DMS79 (cell line): ENCODE measurements at regions not wholly inside any gene's neighbourhood (a gene's known extent, or its start where the extent isn't known, plus 50 kb on each side); places are given as distances from the start of the nearest gene placed in this dataset.

Experiments
- DNase-seq: peaks from one replicate; lab custom pipeline; 2025; lab: John Stamatoyannopoulos, UW

- DNase-seq = no peak
Measured at GRCh38 chr2:163834841-163835240, 99.0 kb upstream of the FIGN start.

DNA sequence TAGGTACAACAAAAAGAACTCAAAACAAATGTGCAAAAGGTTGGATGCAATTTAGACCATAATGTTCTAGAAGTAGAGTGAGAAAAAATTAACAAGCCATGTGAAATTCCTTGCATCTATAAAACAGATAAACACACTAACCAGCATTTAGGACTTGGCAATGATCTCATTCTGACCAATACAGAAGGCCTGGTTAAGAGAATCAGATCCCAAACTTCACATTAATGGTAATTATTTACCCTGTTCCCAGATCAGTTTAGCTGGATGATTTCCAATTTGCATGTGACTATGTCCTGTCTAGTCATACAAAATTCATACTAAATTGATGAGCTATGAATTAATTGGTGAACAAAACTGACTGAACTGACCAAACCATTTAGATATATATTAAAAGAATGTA lies 98.4 kb upstream of the FIGN start:
- DNase-seq = no peak

DNA sequence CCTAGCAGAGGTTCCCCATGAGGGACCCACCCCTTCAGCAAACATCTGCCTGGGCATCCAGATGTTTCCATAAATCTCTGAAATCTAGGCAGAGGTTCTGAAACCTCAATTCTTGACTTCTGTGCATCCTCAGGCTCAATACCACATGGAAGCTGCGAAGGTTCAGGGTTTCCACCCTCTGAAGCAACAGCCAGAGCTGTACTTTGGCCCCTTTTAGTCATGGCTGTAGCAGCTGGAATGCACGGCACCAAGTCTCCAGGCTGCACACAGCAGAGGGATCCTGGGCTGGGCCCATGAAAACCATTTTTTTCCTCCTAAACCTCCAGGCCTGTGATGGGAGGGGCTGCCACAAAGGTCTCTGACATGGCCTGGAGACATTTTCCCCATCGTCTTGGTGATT lies 93.0 kb upstream of the FIGN start:
- no peak for DNase-seq

DNA sequence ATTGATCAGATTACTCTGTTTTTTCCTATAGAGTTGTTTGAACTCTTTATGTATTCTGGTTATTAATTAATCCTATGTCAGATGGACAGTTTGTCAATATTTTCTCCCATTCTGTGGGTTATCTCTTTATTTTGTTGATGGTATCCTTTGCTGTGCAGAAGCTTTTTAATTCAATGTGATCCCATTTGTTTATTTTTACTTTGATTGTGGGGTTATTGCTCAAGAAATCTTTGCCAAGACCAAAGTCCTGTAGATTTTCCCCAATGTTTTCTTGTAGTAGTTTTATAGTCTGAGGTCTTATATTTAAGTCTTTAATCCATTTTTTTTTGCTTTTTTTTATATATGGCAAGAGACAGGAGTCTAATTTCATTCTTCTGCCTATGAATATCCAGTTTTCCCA lies 86.2 kb upstream of the FIGN start:
- DNase-seq = no peak

DNA sequence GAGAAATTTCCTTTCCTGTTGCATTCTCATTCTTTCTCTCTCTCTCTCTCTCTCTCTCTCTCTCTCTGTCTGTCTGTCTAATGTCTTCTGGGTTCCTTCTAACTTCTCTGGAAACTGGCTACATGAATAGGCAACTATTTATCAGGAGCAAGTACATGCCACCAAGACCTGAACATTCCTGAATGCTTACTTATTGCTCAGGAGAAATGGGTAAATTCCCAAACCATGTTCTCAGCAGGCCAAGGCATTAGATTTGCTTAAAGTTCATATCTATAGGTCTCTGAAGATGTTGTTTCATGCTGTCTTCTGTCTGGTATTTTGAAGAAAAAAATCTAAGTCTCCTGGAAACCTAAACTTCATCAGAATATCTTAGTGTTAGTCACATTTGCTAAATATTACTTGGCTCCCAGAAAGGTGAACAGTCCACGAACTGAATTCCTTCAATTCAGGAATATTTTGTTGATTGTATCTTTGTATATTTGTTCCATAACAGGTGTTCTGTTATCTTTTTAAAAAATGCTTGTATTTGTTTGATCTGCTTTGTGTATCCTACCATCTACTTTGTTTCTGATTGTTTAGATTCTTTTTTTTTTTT lies 77.2 kb upstream of the FIGN start:
- DNase-seq = no peak

DNA sequence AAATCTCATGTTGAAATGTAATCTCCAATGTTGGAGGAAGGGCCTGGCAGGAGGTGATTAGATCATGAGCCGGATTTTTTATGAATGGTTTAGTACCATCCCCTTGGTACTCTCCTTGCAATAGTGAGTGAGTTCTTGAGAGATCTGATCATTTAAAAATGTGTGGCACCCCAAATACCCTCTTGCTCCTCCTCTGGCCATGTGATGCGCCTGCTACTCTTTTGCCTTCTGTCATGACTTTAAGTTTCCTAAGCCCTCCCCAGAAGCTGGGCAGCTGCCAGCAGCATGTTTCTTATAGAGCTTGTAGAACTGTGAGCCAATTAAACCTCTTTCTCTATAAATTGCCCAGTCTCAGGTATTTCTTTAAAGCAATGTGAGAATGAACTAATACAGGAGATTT lies 72.6 kb upstream of the FIGN start:
- no peak for DNase-seq

- no peak for DNase-seq
Measured at GRCh38 chr2:163802284-163802683, 66.5 kb upstream of the FIGN start.

- DNase-seq = no peak
Measured at GRCh38 chr2:163801486-163801885, 65.7 kb upstream of the FIGN start.

- DNase-seq = no peak
Measured at GRCh38 chr2:163800951-163801381, 65.2 kb upstream of the FIGN start.

- DNase-seq = no peak
Measured at GRCh38 chr2:163799807-163800206, 64.0 kb upstream of the FIGN start.

DNA sequence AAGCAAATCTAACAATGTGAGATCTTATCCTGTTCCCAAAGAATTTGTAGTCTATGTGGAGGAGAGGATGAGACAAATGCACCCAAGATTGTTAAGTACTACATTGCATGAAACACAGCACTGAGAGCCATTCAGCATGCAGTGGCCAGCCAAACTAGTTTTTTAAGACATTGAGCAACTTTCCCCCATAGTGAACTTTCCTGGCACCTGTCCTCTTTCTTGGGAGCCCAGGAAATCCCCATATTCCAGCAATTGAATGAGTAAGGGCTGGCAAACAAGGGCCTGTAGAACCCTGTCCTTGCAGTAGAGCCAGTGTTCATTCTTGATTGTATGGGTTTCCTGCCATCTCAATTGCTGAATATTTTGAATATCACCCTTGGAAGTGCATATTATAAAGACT lies 58.8 kb upstream of the FIGN start:
- no peak for DNase-seq
